Neural progenitor cell (in vitro differentiated cells): ENCODE measurements at regions not wholly inside any gene's neighbourhood (a gene's known extent, or its start where the extent isn't known, plus 50 kb on each side); places are given as distances from the start of the nearest gene placed in this dataset.
"Not testable (repeated sequence)": the region's sequence is repeated elsewhere in the genome, so short reads cannot be mapped to it uniquely, and the experiment has no call there.

Experiments used
- DNase-seq: peaks from one replicate; pipeline ENCODE4 v3.0.0-alpha.2; 2016; ENCODE audit warnings: low spot score
- H2AFZ ChIP-seq: fragments of 200-600 bp; sonication (generic); replicated peaks from 2 replicates; pipeline ENCODE4 v1.6.1; 2016; ENCODE audit warnings: antibody characterized with exemption
- H3F3A ChIP-seq: fragments of 200-600 bp; sonication (generic); 2 replicates; pipeline ENCODE4 v1.6.1; 2016; ENCODE audit warnings: antibody characterized with exemption, low read depth
- H3K27ac ChIP-seq: fragments of 200-600 bp; sonication (generic); 2 replicates; pipeline ENCODE4 v1.5.1; 2016; ENCODE audit warnings: mild to moderate bottlenecking
- H3K27me3 ChIP-seq: fragments of 200-600 bp; sonication (generic); 2 replicates; pipeline ENCODE4 v1.6.1; 2016; ENCODE audit warnings: mild to moderate bottlenecking, moderate library complexity
- H3K36me3 ChIP-seq: fragments of 200-600 bp; sonication (generic); 2 replicates; pipeline ENCODE4 v1.5.1; 2016
- H3K4me1 ChIP-seq: fragments of 200-600 bp; sonication (generic); 2 replicates; pipeline ENCODE4 v1.6.1; 2016; ENCODE audit warnings: mixed run types
- H3K4me2 ChIP-seq: fragments of 200-600 bp; sonication (generic); 2 replicates; pipeline ENCODE4 v1.6.1; 2016
- H3K4me3 ChIP-seq: fragments of 200-600 bp; sonication (generic); 2 replicates; pipeline ENCODE4 v1.5.1; 2016
- H3K79me2 ChIP-seq: fragments of 200-600 bp; sonication (generic); 2 replicates; pipeline ENCODE4 v1.6.1; 2016; ENCODE audit warnings: low read depth
- H3K9ac ChIP-seq: fragments of 200-600 bp; sonication (generic); 2 replicates; pipeline ENCODE4 v1.6.1; 2016
- H3K9me3 ChIP-seq: fragments of 200-600 bp; sonication (generic); 2 replicates; pipeline ENCODE4 v1.5.1; 2016; ENCODE audit warnings: low read depth
- H4K20me1 ChIP-seq: fragments of 200-600 bp; sonication (generic); 2 replicates; pipeline ENCODE4 v1.6.1; 2016; ENCODE audit warnings: low read depth
- H3K27ac Mint-ChIP-seq: 3 replicates; pipeline ENCODE4 v1.8.0; 2021; ENCODE audit warnings: mixed read lengths
- H3K27me3 Mint-ChIP-seq: 2 replicates; pipeline ENCODE4 v1.8.0; 2022; ENCODE audit warnings: low read depth, mild to moderate bottlenecking, inconsistent platforms, moderate library complexity, mixed read lengths; ENCODE audit not compliant: insufficient read depth
- H3K36me3 Mint-ChIP-seq: 3 replicates; pipeline ENCODE4 v1.8.0; 2021; ENCODE audit warnings: mixed read lengths
- H3K4me1 Mint-ChIP-seq: 3 replicates; pipeline ENCODE4 v1.8.0; 2021; ENCODE audit warnings: mixed read lengths
- H3K4me3 Mint-ChIP-seq: 3 replicates; pipeline ENCODE4 v1.8.0; 2021; ENCODE audit warnings: mild to moderate bottlenecking, moderate library complexity, mixed read lengths
- H3K9me3 Mint-ChIP-seq: 3 replicates; pipeline ENCODE4 v1.8.0; 2020; ENCODE audit warnings: mixed read lengths
- CTCF ChIP-seq: fragments of 200-600 bp; sonication (generic); IDR thresholded peaks from 2 replicates; pipeline ENCODE4 v1.5.1; 2017; ENCODE audit warnings: antibody characterized with exemption, mild to moderate bottlenecking
- EZH2 ChIP-seq: fragments of 200-600 bp; sonication (generic); IDR thresholded peaks from 2 replicates; pipeline ENCODE4 v1.6.1; 2017; ENCODE audit warnings: antibody characterized with exemption, mild to moderate bottlenecking, moderate library complexity
- EZH2phosphoT487 ChIP-seq: fragments of 200-600 bp; sonication (generic); IDR thresholded peaks from 2 replicates; pipeline ENCODE4 v1.6.1; 2017; ENCODE audit warnings: antibody characterized with exemption

GRCh38 chr3:87691109-87691508, 367.7 kb downstream of the CGGBP1 start:
- no peaks in the 10 kb centered on the region for H3K36me3 Mint-ChIP-seq
- H3K4me1 Mint-ChIP-seq, result no peaks in the 10 kb centered on the region
- H3K4me2 ChIP-seq, result no peak overlapping the region
- H3K4me3 ChIP-seq, result no peak overlapping the region
- H3K9me3 Mint-ChIP-seq, result no peaks in the 10 kb centered on the region
- H3K9ac ChIP-seq, result no peak overlapping the region
- TF ChIP-seq CTCF, result no peak
- no peak for TF ChIP-seq EZH2phosphoT487
- no peak for TF ChIP-seq EZH2
- H3K36me3 ChIP-seq, result no peaks in the 10 kb centered on the region
- no peaks in the 10 kb centered on the region for H3K27me3 ChIP-seq
- H3K27ac ChIP-seq, result no peak overlapping the region
- no peaks in the 10 kb centered on the region for H3K27me3 Mint-ChIP-seq
- no peak overlapping the region for H3K4me3 Mint-ChIP-seq
- no peaks in the 10 kb centered on the region for H3F3A ChIP-seq
- no peaks in the 10 kb centered on the region for H3K4me1 ChIP-seq
- H3K27ac Mint-ChIP-seq, result no peak overlapping the region
- no peak overlapping the region for H2AFZ ChIP-seq
- DNase-seq, result no peak
- no peaks in the 10 kb centered on the region for H3K79me2 ChIP-seq
- no peaks in the 10 kb centered on the region for H4K20me1 ChIP-seq
- no peaks in the 10 kb centered on the region for H3K9me3 ChIP-seq

GRCh38 chr3:87678984-87679660, 379.7 kb downstream of the CGGBP1 start:
- not testable (repeated sequence) for DNase-seq, H3K36me3 Mint-ChIP-seq, H3K9me3 ChIP-seq, H4K20me1 ChIP-seq, H3K9ac ChIP-seq, H3K4me1 Mint-ChIP-seq, H3K9me3 Mint-ChIP-seq, H3K27ac ChIP-seq, H3K27ac Mint-ChIP-seq, H3K4me3 Mint-ChIP-seq, H3K27me3 Mint-ChIP-seq, H3K79me2 ChIP-seq, H3K4me3 ChIP-seq, H3F3A ChIP-seq, H3K4me2 ChIP-seq, H3K36me3 ChIP-seq, H3K27me3 ChIP-seq, H3K4me1 ChIP-seq, H2AFZ ChIP-seq

GRCh38 chr3:87674397-87675161, 384.2 kb downstream of the CGGBP1 start:
- Mint-ChIP-seq H3K9me3 (no peaks in the 10 kb centered on the region), H3K36me3 (no peaks in the 10 kb centered on the region), H3K4me1 (no peaks in the 10 kb centered on the region), H3K27ac (no peak overlapping the region), H3K27me3 (no peaks in the 10 kb centered on the region), H3K4me3 (no peak overlapping the region)
- Histone ChIP-seq H3K79me2 (no peaks in the 10 kb centered on the region), H3K4me2 (no peak overlapping the region), H3K9ac (no peak overlapping the region), H3K27me3 (no peaks in the 10 kb centered on the region), H3F3A (no peaks in the 10 kb centered on the region), H3K4me3 (no peak overlapping the region), H3K36me3 (no peaks in the 10 kb centered on the region), H3K4me1 (no peaks in the 10 kb centered on the region), H4K20me1 (no peaks in the 10 kb centered on the region), H3K9me3 (no peaks in the 10 kb centered on the region), H2AFZ (peak overlapping the region; percentile 66), H3K27ac (no peak overlapping the region)
- TF ChIP-seq EZH2 (no peak), EZH2phosphoT487 (no peak), CTCF (no peak)
- no peak for DNase-seq

- Histone ChIP-seq H3K9me3 (no peaks in the 10 kb centered on the region), H3K9ac (no peak overlapping the region), H3K36me3 (no peaks in the 10 kb centered on the region), H4K20me1 (no peaks in the 10 kb centered on the region), H3K4me3 (no peak overlapping the region), H3K27me3 (no peaks in the 10 kb centered on the region), H3K4me2 (no peak overlapping the region), H3F3A (no peaks in the 10 kb centered on the region), H3K79me2 (no peaks in the 10 kb centered on the region), H3K27ac (no peak overlapping the region), H2AFZ (no peak overlapping the region), H3K4me1 (no peaks in the 10 kb centered on the region)
- Mint-ChIP-seq H3K4me1 (no peaks in the 10 kb centered on the region), H3K27me3 (no peaks in the 10 kb centered on the region), H3K27ac (no peak overlapping the region), H3K4me3 (no peak overlapping the region), H3K36me3 (no peaks in the 10 kb centered on the region), H3K9me3 (no peaks in the 10 kb centered on the region)
- TF ChIP-seq EZH2phosphoT487, result no peak
- no peak for TF ChIP-seq EZH2
- no peak for TF ChIP-seq CTCF
- DNase-seq, result no peak
Observed at GRCh38 chr3:87673132-87673531, 385.7 kb downstream of the CGGBP1 start.
